HEK293 (cell line): ENCODE measurements at regions not wholly inside any gene's neighbourhood (a gene's known extent, or its start where the extent isn't known, plus 50 kb on each side); places are given as distances from the start of the nearest gene placed in this dataset.

Source experiments
- CTCF ChIA-PET: fragments of 350-600 bp; formaldehyde crosslinking; extraction: SDS; loops from one replicate; lab custom pipeline; 2021; ENCODE audit warnings: antibody characterized with exemption; lab: Yijun Ruan, JAX
- POLR2A ChIA-PET: fragments of 300-600 bp; formaldehyde crosslinking; extraction: SDS; loops from one replicate; lab custom pipeline; 2020; ENCODE audit warnings: antibody characterized with exemption, inconsistent platforms; lab: Yijun Ruan, JAX
- H3K27ac ChIP-seq: fragments of 200-500 bp; sonication (Bioruptor generic); 2 replicates; pipeline ENCODE4 v1.5.1; 2014; ENCODE audit warnings: low read depth, low read length, control low read depth, inconsistent platforms; ENCODE audit errors: extremely low read depth
- H3K36me3 ChIP-seq, 2 experiments: fragments of 200-500 bp in 1 of 2; sonication (Bioruptor generic) in 1 of 2; 1 replicate in 1 of 2; 2 replicates in 1 of 2; pipeline ENCODE4 v1.5.1; 2014 to 2017; ENCODE audit warnings: inconsistent platforms in 2 of 2, low read length in 2 of 2; ENCODE audit not compliant: control insufficient read depth in 2 of 2, insufficient read depth in 1 of 2
- H3K4me1 ChIP-seq: fragments of 200-500 bp; sonication (Bioruptor generic); 2 replicates; pipeline ENCODE4 v1.5.1; 2014; ENCODE audit warnings: mild to moderate bottlenecking, low read length, inconsistent platforms; ENCODE audit not compliant: control insufficient read depth, insufficient read depth
- H3K4me3 ChIP-seq: 2 replicates; pipeline ENCODE4 v1.5.1; 2011; ENCODE audit warnings: low read depth, mild to moderate bottlenecking, control low read depth, low read length, moderate library complexity
- H3K9me3 ChIP-seq: fragments of 200-500 bp; sonication (Bioruptor generic); 2 replicates; pipeline ENCODE4 v1.5.1; 2014; ENCODE audit warnings: low read depth, low read length, inconsistent platforms; ENCODE audit not compliant: control insufficient read depth, insufficient read depth
- BCL6B ChIP-seq: fragments of 450-650 bp; formaldehyde crosslinking; IDR thresholded peaks from 2 replicates; pipeline ENCODE4 v1.5.1; 2017; ENCODE audit warnings: missing biosample characterization, missing genetic modification characterization
- GLI2 ChIP-seq: fragments of 450-650 bp; formaldehyde crosslinking; IDR thresholded peaks from 2 replicates; pipeline ENCODE4; 2017; ENCODE audit warnings: missing biosample characterization, missing genetic modification characterization, low read depth, borderline replicate concordance
- GLI4 ChIP-seq: fragments of 450-650 bp; formaldehyde crosslinking; IDR thresholded peaks from 2 replicates; pipeline ENCODE4 v1.5.1; 2016; ENCODE audit warnings: missing biosample characterization, missing genetic modification characterization
- KLF7 ChIP-seq: fragments of 450-650 bp; formaldehyde crosslinking; IDR thresholded peaks from 2 replicates; pipeline ENCODE4 v1.5.1; 2016; ENCODE audit warnings: missing biosample characterization, missing genetic modification characterization, borderline replicate concordance
- SALL2 ChIP-seq: fragments of 450-650 bp; formaldehyde crosslinking; IDR thresholded peaks from 2 replicates; pipeline ENCODE4 v1.5.0; 2017; ENCODE audit warnings: missing biosample characterization, mild to moderate bottlenecking, missing genetic modification characterization, borderline replicate concordance
- TRIM28 ChIP-seq: IDR thresholded peaks from 2 replicates; pipeline ENCODE4 v1.6.1; 2011; ENCODE audit warnings: low read length, control low read depth, borderline replicate concordance
- WT1 ChIP-seq: fragments of 450-650 bp; formaldehyde crosslinking; IDR thresholded peaks from 2 replicates; pipeline ENCODE4 v1.5.1; 2016; ENCODE audit warnings: missing biosample characterization, missing genetic modification characterization
- ZFP41 ChIP-seq: fragments of 450-650 bp; formaldehyde crosslinking; IDR thresholded peaks from 2 replicates; pipeline ENCODE4 v1.5.1; 2016; ENCODE audit warnings: missing biosample characterization, missing genetic modification characterization, borderline replicate concordance
- ZIC2 ChIP-seq: fragments of 450-650 bp; formaldehyde crosslinking; IDR thresholded peaks from 2 replicates; pipeline ENCODE4 v1.5.1; 2016; ENCODE audit warnings: missing biosample characterization, missing genetic modification characterization
- ZNF146 ChIP-seq: fragments of 450-650 bp; formaldehyde crosslinking; IDR thresholded peaks from 2 replicates; pipeline ENCODE4 v1.5.1; 2016; ENCODE audit warnings: missing biosample characterization, missing genetic modification characterization
- ZNF155 ChIP-seq: fragments of 450-650 bp; formaldehyde crosslinking; IDR thresholded peaks from 2 replicates; pipeline ENCODE4 v1.5.1; 2016; ENCODE audit warnings: missing biosample characterization, missing genetic modification characterization
- ZNF175 ChIP-seq: fragments of 450-650 bp; formaldehyde crosslinking; IDR thresholded peaks from 2 replicates; pipeline ENCODE4 v1.5.1; 2016; ENCODE audit warnings: missing biosample characterization, missing genetic modification characterization
- ZNF23 ChIP-seq: fragments of 450-650 bp; formaldehyde crosslinking; IDR thresholded peaks from 2 replicates; pipeline ENCODE4 v1.5.1; 2016; ENCODE audit warnings: missing biosample characterization, missing genetic modification characterization, borderline replicate concordance
- ZNF239 ChIP-seq: fragments of 450-650 bp; formaldehyde crosslinking; IDR thresholded peaks from 2 replicates; pipeline ENCODE4 v1.5.1; 2016; ENCODE audit warnings: missing biosample characterization, missing genetic modification characterization
- ZNF24 ChIP-seq: fragments of 450-650 bp; formaldehyde crosslinking; IDR thresholded peaks from 2 replicates; pipeline ENCODE4 v1.5.1; 2016; ENCODE audit warnings: missing biosample characterization, missing genetic modification characterization
- ZNF335 ChIP-seq: fragments of 450-650 bp; formaldehyde crosslinking; conservative IDR thresholded peaks from 2 replicates; pipeline ENCODE4 v1.5.1; 2016; ENCODE audit warnings: missing biosample characterization, missing genetic modification characterization
- ZNF449 ChIP-seq: fragments of 450-650 bp; formaldehyde crosslinking; IDR thresholded peaks from 2 replicates; pipeline ENCODE4 v1.5.1; 2017; ENCODE audit warnings: missing biosample characterization, mild to moderate bottlenecking, missing genetic modification characterization, moderate library complexity
- ZNF549 ChIP-seq: fragments of 450-650 bp; IDR thresholded peaks from 2 replicates; pipeline ENCODE4 v1.5.1; 2018; ENCODE audit warnings: missing biosample characterization, missing genetic modification characterization, mild to moderate bottlenecking, inconsistent platforms, moderate library complexity
- ZNF585B ChIP-seq: fragments of 450-650 bp; formaldehyde crosslinking; IDR thresholded peaks from 2 replicates; pipeline ENCODE4 v1.5.1; 2016; ENCODE audit warnings: missing biosample characterization, missing genetic modification characterization
- ZNF654 ChIP-seq: fragments of 450-650 bp; formaldehyde crosslinking; IDR thresholded peaks from 2 replicates; pipeline ENCODE4 v1.5.1; 2016; ENCODE audit warnings: low read depth, missing biosample characterization, missing genetic modification characterization
- ZNF707 ChIP-seq: fragments of 450-650 bp; formaldehyde crosslinking; IDR thresholded peaks from 2 replicates; pipeline ENCODE4 v1.5.1; 2016; ENCODE audit warnings: missing biosample characterization, missing genetic modification characterization
- ZNF76 ChIP-seq: fragments of 450-650 bp; formaldehyde crosslinking; IDR thresholded peaks from 2 replicates; pipeline ENCODE4; 2016; ENCODE audit warnings: low read depth, missing biosample characterization, missing genetic modification characterization, borderline replicate concordance
- ZNF776 ChIP-seq: fragments of 450-650 bp; formaldehyde crosslinking; IDR thresholded peaks from 2 replicates; pipeline ENCODE4 v1.5.0; 2017; ENCODE audit warnings: missing biosample characterization, missing genetic modification characterization, borderline replicate concordance
- ZNF777 ChIP-seq: fragments of 450-650 bp; formaldehyde crosslinking; IDR thresholded peaks from 2 replicates; pipeline ENCODE4 v1.5.1; 2017; ENCODE audit warnings: missing biosample characterization, missing genetic modification characterization, borderline replicate concordance
- TF ChIP-seq, protein P1 (sequence below): fragments of 450-650 bp; formaldehyde crosslinking; optimal IDR thresholded peaks from 2 replicates; pipeline ENCODE3; 2016; ENCODE audit warnings: missing biosample characterization, mild to moderate bottlenecking, missing genetic modification characterization

- CTCF ChIA-PET: no interaction called here
Measured at GRCh38 chr10:58990693-58991092, 185.8 kb upstream of the PHYHIPL start.

GRCh38 chr10:58991856-58992255 is 184.6 kb upstream of the PHYHIPL start:
- no peak for TF ChIP-seq ZNF776 (tag by site-specific recombination)
- no peak for TF ChIP-seq ZNF707 (tag by site-specific recombination)
- no peak for TF ChIP-seq ZNF146 (tag by site-specific recombination)
- TF ChIP-seq ZNF155 (tag by site-specific recombination): no peak
- TF ChIP-seq TRIM28: no peak
- TF ChIP-seq SALL2 (tag by site-specific recombination): no peak
- TF ChIP-seq ZNF23 (tag by site-specific recombination): no peak
- TF ChIP-seq ZNF654 (tag by site-specific recombination): no peak
- no peak for TF ChIP-seq ZNF449 (tag by site-specific recombination)
- no peak for TF ChIP-seq ZNF239 (tag by site-specific recombination)
- no peak for TF ChIP-seq KLF7 (tag by site-specific recombination)
- TF ChIP-seq ZNF777: no peak
- no peak for TF ChIP-seq ZNF335 (tag by site-specific recombination)
- TF ChIP-seq, all 188 proteins: peak for 0
- H3K4me3 ChIP-seq: no peak overlapping the region
- no peak overlapping the region for H3K27ac ChIP-seq
- H3K4me1 ChIP-seq: no peaks in the 10 kb centered on the region
- H3K9me3 ChIP-seq: no peaks in the 10 kb centered on the region
- ChIA-PET CTCF (interaction anchor here (0.6 kb wide), 1 partner anchor 11 kb away, joined by 3 read pairs; no protein-coding TSS in a partner anchor), POLR2A (no interaction called here)
- no peaks in the 10 kb centered on the region for H3K36me3 ChIP-seq

More at GRCh38 chr10:58990693-58991092, 185.8 kb upstream of the PHYHIPL start:
- TF ChIP-seq ZNF585B (tag by site-specific recombination): no peak
- no peak for TF ChIP-seq ZNF76 (tag by site-specific recombination)
- H3K4me3 ChIP-seq: no peak overlapping the region
- H3K36me3 ChIP-seq: no peaks in the 10 kb centered on the region
- H3K9me3 ChIP-seq: no peaks in the 10 kb centered on the region
- POLR2A ChIA-PET: no interaction called here
- no peak overlapping the region for H3K27ac ChIP-seq
- no peaks in the 10 kb centered on the region for H3K4me1 ChIP-seq

DNA sequence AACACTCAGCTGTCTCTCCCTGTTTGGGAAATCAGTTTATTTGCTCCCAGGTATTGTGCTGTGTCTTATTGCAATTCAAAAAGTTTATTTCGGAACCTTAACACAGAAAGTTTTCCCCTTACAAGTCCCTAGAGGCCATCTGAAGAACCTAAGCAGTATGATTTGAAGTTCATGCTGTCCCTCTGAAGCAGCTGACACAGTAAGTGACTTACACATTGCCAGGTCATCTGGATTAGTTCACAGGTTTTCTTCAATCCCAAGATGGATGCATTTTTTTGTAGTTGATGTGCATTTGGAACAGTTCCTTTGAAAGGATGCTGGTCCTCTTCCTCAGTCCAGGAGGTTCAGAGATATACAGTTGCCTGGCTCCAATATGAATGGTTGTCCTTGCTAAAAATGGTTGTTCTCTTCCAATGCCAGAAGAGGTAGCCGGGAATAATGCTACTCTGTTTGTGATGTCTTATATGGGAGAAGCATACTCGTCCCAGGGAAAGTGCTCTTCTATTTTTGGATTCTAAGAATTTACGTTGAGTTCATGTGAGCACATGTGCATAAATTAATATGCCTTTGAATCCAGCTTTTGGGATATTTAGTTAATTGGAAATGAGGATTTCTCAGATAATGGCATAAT is 183.5 kb upstream of the PHYHIPL start:
- no peaks in the 10 kb centered on the region for H3K9me3 ChIP-seq
- H3K4me3 ChIP-seq: no peak overlapping the region
- ChIA-PET POLR2A (no interaction called here), CTCF (no interaction called here)
- no peaks in the 10 kb centered on the region for H3K36me3 ChIP-seq
- no peaks in the 10 kb centered on the region for H3K4me1 ChIP-seq
- H3K27ac ChIP-seq: no peak overlapping the region
- TF ChIP-seq ZNF449 (tag by site-specific recombination) (no peak), ZNF175 (tag by site-specific recombination) (no peak), ZNF24 (tag by site-specific recombination) (no peak), GLI4 (tag by site-specific recombination) (no peak), ZNF549 (no peak), ZFP41 (tag by site-specific recombination) (no peak), GLI2 (no peak), WT1 (tag by site-specific recombination) (no peak), ZNF76 (tag by site-specific recombination) (no peak), ZIC2 (tag by site-specific recombination) (no peak), BCL6B (tag by site-specific recombination) (no peak)
- TF ChIP-seq, protein P1, sequence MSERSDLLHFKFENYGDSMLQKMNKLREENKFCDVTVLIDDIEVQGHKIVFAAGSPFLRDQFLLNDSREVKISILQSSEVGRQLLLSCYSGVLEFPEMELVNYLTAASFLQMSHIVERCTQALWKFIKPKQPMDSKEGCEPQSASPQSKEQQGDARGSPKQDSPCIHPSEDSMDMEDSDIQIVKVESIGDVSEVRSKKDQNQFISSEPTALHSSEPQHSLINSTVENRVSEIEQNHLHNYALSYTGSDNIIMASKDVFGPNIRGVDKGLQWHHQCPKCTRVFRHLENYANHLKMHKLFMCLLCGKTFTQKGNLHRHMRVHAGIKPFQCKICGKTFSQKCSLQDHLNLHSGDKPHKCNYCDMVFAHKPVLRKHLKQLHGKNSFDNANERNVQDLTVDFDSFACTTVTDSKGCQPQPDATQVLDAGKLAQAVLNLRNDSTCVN: no peak
